ENCODE measurements at regions not wholly inside any gene's neighbourhood (a gene's known extent, or its start where the extent isn't known, plus 50 kb on each side); places are given as distances from the start of the nearest gene placed in this dataset.

GRCh38 chr3:162136136-162136535 is 639.5 kb downstream of the OTOL1 start:
- TF ChIP-seq CTCF (IDR thresholded peaks at IDR 0.05), result no peak
- TF ChIP-seq POLR2A (IDR thresholded peaks at IDR 0.05), result no peak
- no peak for TF ChIP-seq POLR2AphosphoS5 (IDR thresholded peaks at IDR 0.05; ENCODE audit: insufficient read depth in 1 of 2, low read depth in 1 of 2)
